ENCODE measurements at regions not wholly inside any gene's neighbourhood (a gene's known extent, or its start where the extent isn't known, plus 50 kb on each side); places are given as distances from the start of the nearest gene placed in this dataset.

GRCh38 chr1:13878021-13878420, 178.0 kb downstream of the PRDM2 start:
- no peak overlapping the region for H3K4me3 Mint-ChIP-seq
- ATAC-seq (no peak), DNase-seq (no peak)
- H3K36me3 Mint-ChIP-seq = no peaks in the 10 kb centered on the region
- Histone ChIP-seq H3K27me3 (ENCODE audit: control insufficient read depth, insufficient read depth, low read length) (no peaks in the 10 kb centered on the region), H3K36me3 (ENCODE audit: control insufficient read depth, insufficient read depth, low read length) (no peaks in the 10 kb centered on the region), H3K4me3 (ENCODE audit: low read length) (no peak overlapping the region), H3K27ac (ENCODE audit: low read length) (no peak overlapping the region), H3K4me1 (ENCODE audit: control insufficient read depth, insufficient read depth, low read length) (no peaks in the 10 kb centered on the region), H3K9me3 (ENCODE audit: control insufficient read depth, insufficient read depth, low read length) (no peaks in the 10 kb centered on the region)
- intact Hi-C loops (cut with micrococcal nuclease) = no loop called here
- no peak for TF ChIP-seq CTCF (IDR thresholded peaks at IDR 0.05)
- H3K9me3 Mint-ChIP-seq = no peaks in the 10 kb centered on the region
- WGBS (ENCODE audit: insufficient coverage) = 76% methylated on average over 7 of the region's 7 CpGs
- no peak overlapping the region for H3K27ac Mint-ChIP-seq
- H3K4me1 Mint-ChIP-seq = no peaks in the 10 kb centered on the region
- H3K27me3 Mint-ChIP-seq (ENCODE audit: low read depth in 2 of 2) = peaks cover 2 to 6% of the 10 kb centered on the region in 2 donors

GRCh38 chr1:13878451-13878850, 178.5 kb downstream of the PRDM2 start:
- H3K4me1 Mint-ChIP-seq = no peaks in the 10 kb centered on the region
- no peak overlapping the region for H3K4me3 ChIP-seq (ENCODE audit: low read length)
- ATAC-seq (no peak), DNase-seq (no peak)
- TF ChIP-seq CTCF (IDR thresholded peaks at IDR 0.05) = no peak
- intact Hi-C loops (cut with micrococcal nuclease) = no loop called here
- no peaks in the 10 kb centered on the region for H3K36me3 Mint-ChIP-seq
- no peak overlapping the region for H3K27ac Mint-ChIP-seq
- H3K27ac ChIP-seq (ENCODE audit: low read length) = no peak overlapping the region
- peaks cover 2 to 11% of the 10 kb centered on the region in 2 donors for H3K27me3 Mint-ChIP-seq (ENCODE audit: low read depth in 2 of 2)
- no peaks in the 10 kb centered on the region for H3K36me3 ChIP-seq (ENCODE audit: control insufficient read depth, insufficient read depth, low read length)
- H3K9me3 ChIP-seq (ENCODE audit: control insufficient read depth, insufficient read depth, low read length) = no peaks in the 10 kb centered on the region
- H3K4me3 Mint-ChIP-seq = no peak overlapping the region
- no peaks in the 10 kb centered on the region for H3K4me1 ChIP-seq (ENCODE audit: control insufficient read depth, insufficient read depth, low read length)
- H3K9me3 Mint-ChIP-seq = no peaks in the 10 kb centered on the region
- WGBS (ENCODE audit: insufficient coverage) = 88% methylated on average over 9 of the region's 9 CpGs
- no peaks in the 10 kb centered on the region for H3K27me3 ChIP-seq (ENCODE audit: control insufficient read depth, insufficient read depth, low read length)

GRCh38 chr1:13881385-13882088, 181.5 kb downstream of the PRDM2 start:
- no peaks in the 10 kb centered on the region for H3K9me3 ChIP-seq (ENCODE audit: control insufficient read depth, insufficient read depth, low read length)
- H3K36me3 Mint-ChIP-seq = no peaks in the 10 kb centered on the region
- H3K36me3 ChIP-seq (ENCODE audit: control insufficient read depth, insufficient read depth, low read length) = no peaks in the 10 kb centered on the region
- no peaks in the 10 kb centered on the region for H3K9me3 Mint-ChIP-seq
- no peak overlapping the region for H3K27ac Mint-ChIP-seq
- H3K4me3 Mint-ChIP-seq = no peak overlapping the region
- TF ChIP-seq CTCF (IDR thresholded peaks at IDR 0.05) = no peak
- H3K27ac ChIP-seq (ENCODE audit: low read length) = no peak overlapping the region
- intact Hi-C loops (cut with micrococcal nuclease) = no loop called here
- WGBS (ENCODE audit: insufficient coverage) = 72% methylated on average over 2 of the region's 5 CpGs
- no peak overlapping the region for H3K4me3 ChIP-seq (ENCODE audit: low read length)
- H3K4me1 ChIP-seq (ENCODE audit: control insufficient read depth, insufficient read depth, low read length) = no peaks in the 10 kb centered on the region
- ATAC-seq (no peak), DNase-seq (no peak)
- H3K4me1 Mint-ChIP-seq = no peaks in the 10 kb centered on the region
- no peaks in the 10 kb centered on the region for H3K27me3 ChIP-seq (ENCODE audit: control insufficient read depth, insufficient read depth, low read length)
- H3K27me3 Mint-ChIP-seq (ENCODE audit: low read depth in 2 of 2) = peaks cover 9 to 20% of the 10 kb centered on the region in 2 donors
